GM23338 (cell line): ENCODE measurements at regions not wholly inside any gene's neighbourhood (a gene's known extent, or its start where the extent isn't known, plus 50 kb on each side); places are given as distances from the start of the nearest gene placed in this dataset.

ENCODE experiments used
- ATAC-seq: fragments of 200-7000 bp; cut with Tn5 transposase; 3 replicates; pipeline ENCODE4 v1.9.1; 2020
- DNase-seq: peaks from one replicate; pipeline ENCODE4 v3.0.0-alpha.2; 2015; ENCODE audit warnings: low spot score
- H2AFZ ChIP-seq: fragments of 200-600 bp; sonication (generic); 2 replicates; pipeline ENCODE4 v1.8.0; 2016; ENCODE audit warnings: antibody characterized with exemption, mild to moderate bottlenecking, moderate library complexity
- H3F3A ChIP-seq: fragments of 200-600 bp; sonication (generic); replicated peaks from 2 replicates; pipeline ENCODE4 v1.8.0; 2017; ENCODE audit warnings: antibody characterized with exemption, mixed run types, low read depth
- H3K27ac ChIP-seq: fragments of 200-600 bp; sonication (generic); 2 replicates; pipeline ENCODE4 v1.6.1; 2016; ENCODE audit warnings: low read depth
- H3K27me3 ChIP-seq: fragments of 200-600 bp; sonication (generic); 2 replicates; pipeline ENCODE4 v1.8.0; 2016; ENCODE audit warnings: mild to moderate bottlenecking, mixed run types, moderate library complexity; ENCODE audit not compliant: insufficient read depth
- H3K36me3 ChIP-seq: fragments of 200-600 bp; sonication (generic); 2 replicates; pipeline ENCODE4 v1.8.0; 2016; ENCODE audit warnings: mild to moderate bottlenecking; ENCODE audit not compliant: insufficient read depth
- H3K4me1 ChIP-seq: fragments of 200-600 bp; sonication (generic); 2 replicates; pipeline ENCODE4 v1.8.0; 2016; ENCODE audit warnings: mild to moderate bottlenecking, moderate library complexity; ENCODE audit not compliant: insufficient read depth
- H3K4me2 ChIP-seq: fragments of 200-600 bp; sonication (generic); 2 replicates; pipeline ENCODE4 v1.7.1; 2017; ENCODE audit warnings: mixed run types
- H3K4me3 ChIP-seq: fragments of 200-600 bp; sonication (generic); 2 replicates; pipeline ENCODE4 v1.6.1; 2016; ENCODE audit warnings: mixed run types
- H3K79me2 ChIP-seq: fragments of 200-600 bp; sonication (generic); replicated peaks from 2 replicates; pipeline ENCODE4 v1.8.0; 2017; ENCODE audit warnings: mild to moderate bottlenecking; ENCODE audit not compliant: insufficient read depth
- H3K9me2 ChIP-seq: fragments of 200-600 bp; sonication (generic); 2 replicates; pipeline ENCODE4 v1.8.0; 2017; ENCODE audit not compliant: insufficient read depth
- H4K20me1 ChIP-seq: fragments of 200-600 bp; sonication (generic); replicated peaks from 2 replicates; pipeline ENCODE4 v1.8.0; 2017; ENCODE audit warnings: mild to moderate bottlenecking; ENCODE audit not compliant: insufficient read depth
- H3K27ac Mint-ChIP-seq: 2 replicates; pipeline ENCODE4 v1.8.0; 2020; ENCODE audit warnings: inconsistent platforms, mild to moderate bottlenecking, moderate library complexity, mixed read lengths
- H3K27me3 Mint-ChIP-seq: 3 replicates; pipeline ENCODE4 v1.8.0; 2022; ENCODE audit warnings: low read depth, mild to moderate bottlenecking, moderate library complexity, mixed read lengths, inconsistent platforms; ENCODE audit not compliant: insufficient read depth, poor library complexity
- H3K36me3 Mint-ChIP-seq: 3 replicates; pipeline ENCODE4 v1.8.0; 2021; ENCODE audit warnings: low read depth, mild to moderate bottlenecking, inconsistent platforms, moderate library complexity, mixed read lengths
- H3K4me1 Mint-ChIP-seq: 3 replicates; pipeline ENCODE4 v1.8.0; 2020; ENCODE audit warnings: mild to moderate bottlenecking, inconsistent platforms, mixed read lengths
- H3K4me3 Mint-ChIP-seq: 3 replicates; pipeline ENCODE4 v1.8.0; 2021; ENCODE audit warnings: moderate library complexity, mild to moderate bottlenecking, inconsistent platforms, mixed read lengths
- H3K9me3 Mint-ChIP-seq: 3 replicates; pipeline ENCODE4 v1.8.0; 2020; ENCODE audit warnings: moderate library complexity, mild to moderate bottlenecking, inconsistent platforms, mixed read lengths
- CTCF ChIP-seq, 2 experiments: fragments of 200-600 bp in 1 of 2; sonication (generic) in 1 of 2; conservative IDR thresholded peaks; 2 replicates each; pipeline versions ENCODE4 v1.5.1 to v1.6.1; 2016 to 2017; ENCODE audit warnings: antibody characterized with exemption in 2 of 2, low read depth in 2 of 2, mild to moderate bottlenecking in 2 of 2, moderate library complexity in 1 of 2
- ETS1 ChIP-seq: IDR thresholded peaks from 2 replicates; pipeline ENCODE4 v1.6.1; 2016; ENCODE audit warnings: antibody characterized with exemption
- EZH2 ChIP-seq: fragments of 200-600 bp; sonication (generic); IDR thresholded peaks from one replicate; pipeline ENCODE4 v1.8.0; 2017; ENCODE audit warnings: antibody characterized with exemption, mild to moderate bottlenecking, low read depth; ENCODE audit not compliant: unreplicated experiment
- EZH2phosphoT487 ChIP-seq: fragments of 200-600 bp; sonication (generic); IDR thresholded peaks from one replicate; pipeline ENCODE4 v1.8.1; 2018; ENCODE audit warnings: antibody characterized with exemption; ENCODE audit not compliant: unreplicated experiment
- JUNB ChIP-seq: IDR thresholded peaks from one replicate; pipeline ENCODE4 v1.6.1; 2016; ENCODE audit warnings: antibody characterized with exemption; ENCODE audit not compliant: unreplicated experiment
- NANOG ChIP-seq: IDR thresholded peaks from 2 replicates; pipeline ENCODE4 v1.6.1; 2016; ENCODE audit warnings: antibody characterized with exemption, borderline replicate concordance
- REST ChIP-seq: IDR thresholded peaks from one replicate; pipeline ENCODE4 v1.6.1; 2018; ENCODE audit warnings: antibody characterized with exemption; ENCODE audit not compliant: unreplicated experiment
- STAT1 ChIP-seq: IDR thresholded peaks from one replicate; pipeline ENCODE4 v1.6.1; 2016; ENCODE audit warnings: antibody characterized with exemption; ENCODE audit not compliant: unreplicated experiment
- TF ChIP-seq, protein P1 (sequence below): fragments of 250-450 bp; sonication (Bioruptor Pico); IDR thresholded peaks from 2 replicates; pipeline ENCODE4 v1.5.0; 2020; ENCODE audit warnings: mild to moderate bottlenecking, moderate library complexity

GRCh38 chr11:95385577-95385976 is 154.6 kb upstream of the SESN3 start (continued):
- TF ChIP-seq CTCF (conservative IDR thresholded peaks at IDR 0.05; ENCODE audit: low read depth in 2 of 2) (no peak), EZH2 (no peak), REST (no peak), NANOG (no peak), EZH2phosphoT487 (no peak), STAT1 (no peak), JUNB (no peak)

GRCh38 chr11:95379479-95379878 is 148.5 kb upstream of the SESN3 start:
- Mint-ChIP-seq H3K9me3 (no peaks in the 10 kb centered on the region), H3K36me3 (no peaks in the 10 kb centered on the region), H3K27ac (no peak overlapping the region), H3K27me3 (peaks cover 2% of the 10 kb centered on the region), H3K4me1 (peaks cover 32% of the 10 kb centered on the region), H3K4me3 (no peak overlapping the region)
- Histone ChIP-seq H3K36me3 (no peaks in the 10 kb centered on the region), H3K79me2 (no peaks in the 10 kb centered on the region), H3K27me3 (no peaks in the 10 kb centered on the region), H3K4me2 (no peak overlapping the region), H4K20me1 (no peaks in the 10 kb centered on the region), H3K27ac (no peak overlapping the region), H3K4me3 (no peak overlapping the region), H3K4me1 (peaks cover 27% of the 10 kb centered on the region), H2AFZ (no peak overlapping the region), H3K9me2 (0 out of 2 replicates have a peak, but pooled peaks cover 4% of the 10 kb centered on the region), H3F3A (no peaks in the 10 kb centered on the region)
- DNase-seq (no peak), ATAC-seq (no peak)
- TF ChIP-seq JUNB: no peak
- TF ChIP-seq, protein P1, sequence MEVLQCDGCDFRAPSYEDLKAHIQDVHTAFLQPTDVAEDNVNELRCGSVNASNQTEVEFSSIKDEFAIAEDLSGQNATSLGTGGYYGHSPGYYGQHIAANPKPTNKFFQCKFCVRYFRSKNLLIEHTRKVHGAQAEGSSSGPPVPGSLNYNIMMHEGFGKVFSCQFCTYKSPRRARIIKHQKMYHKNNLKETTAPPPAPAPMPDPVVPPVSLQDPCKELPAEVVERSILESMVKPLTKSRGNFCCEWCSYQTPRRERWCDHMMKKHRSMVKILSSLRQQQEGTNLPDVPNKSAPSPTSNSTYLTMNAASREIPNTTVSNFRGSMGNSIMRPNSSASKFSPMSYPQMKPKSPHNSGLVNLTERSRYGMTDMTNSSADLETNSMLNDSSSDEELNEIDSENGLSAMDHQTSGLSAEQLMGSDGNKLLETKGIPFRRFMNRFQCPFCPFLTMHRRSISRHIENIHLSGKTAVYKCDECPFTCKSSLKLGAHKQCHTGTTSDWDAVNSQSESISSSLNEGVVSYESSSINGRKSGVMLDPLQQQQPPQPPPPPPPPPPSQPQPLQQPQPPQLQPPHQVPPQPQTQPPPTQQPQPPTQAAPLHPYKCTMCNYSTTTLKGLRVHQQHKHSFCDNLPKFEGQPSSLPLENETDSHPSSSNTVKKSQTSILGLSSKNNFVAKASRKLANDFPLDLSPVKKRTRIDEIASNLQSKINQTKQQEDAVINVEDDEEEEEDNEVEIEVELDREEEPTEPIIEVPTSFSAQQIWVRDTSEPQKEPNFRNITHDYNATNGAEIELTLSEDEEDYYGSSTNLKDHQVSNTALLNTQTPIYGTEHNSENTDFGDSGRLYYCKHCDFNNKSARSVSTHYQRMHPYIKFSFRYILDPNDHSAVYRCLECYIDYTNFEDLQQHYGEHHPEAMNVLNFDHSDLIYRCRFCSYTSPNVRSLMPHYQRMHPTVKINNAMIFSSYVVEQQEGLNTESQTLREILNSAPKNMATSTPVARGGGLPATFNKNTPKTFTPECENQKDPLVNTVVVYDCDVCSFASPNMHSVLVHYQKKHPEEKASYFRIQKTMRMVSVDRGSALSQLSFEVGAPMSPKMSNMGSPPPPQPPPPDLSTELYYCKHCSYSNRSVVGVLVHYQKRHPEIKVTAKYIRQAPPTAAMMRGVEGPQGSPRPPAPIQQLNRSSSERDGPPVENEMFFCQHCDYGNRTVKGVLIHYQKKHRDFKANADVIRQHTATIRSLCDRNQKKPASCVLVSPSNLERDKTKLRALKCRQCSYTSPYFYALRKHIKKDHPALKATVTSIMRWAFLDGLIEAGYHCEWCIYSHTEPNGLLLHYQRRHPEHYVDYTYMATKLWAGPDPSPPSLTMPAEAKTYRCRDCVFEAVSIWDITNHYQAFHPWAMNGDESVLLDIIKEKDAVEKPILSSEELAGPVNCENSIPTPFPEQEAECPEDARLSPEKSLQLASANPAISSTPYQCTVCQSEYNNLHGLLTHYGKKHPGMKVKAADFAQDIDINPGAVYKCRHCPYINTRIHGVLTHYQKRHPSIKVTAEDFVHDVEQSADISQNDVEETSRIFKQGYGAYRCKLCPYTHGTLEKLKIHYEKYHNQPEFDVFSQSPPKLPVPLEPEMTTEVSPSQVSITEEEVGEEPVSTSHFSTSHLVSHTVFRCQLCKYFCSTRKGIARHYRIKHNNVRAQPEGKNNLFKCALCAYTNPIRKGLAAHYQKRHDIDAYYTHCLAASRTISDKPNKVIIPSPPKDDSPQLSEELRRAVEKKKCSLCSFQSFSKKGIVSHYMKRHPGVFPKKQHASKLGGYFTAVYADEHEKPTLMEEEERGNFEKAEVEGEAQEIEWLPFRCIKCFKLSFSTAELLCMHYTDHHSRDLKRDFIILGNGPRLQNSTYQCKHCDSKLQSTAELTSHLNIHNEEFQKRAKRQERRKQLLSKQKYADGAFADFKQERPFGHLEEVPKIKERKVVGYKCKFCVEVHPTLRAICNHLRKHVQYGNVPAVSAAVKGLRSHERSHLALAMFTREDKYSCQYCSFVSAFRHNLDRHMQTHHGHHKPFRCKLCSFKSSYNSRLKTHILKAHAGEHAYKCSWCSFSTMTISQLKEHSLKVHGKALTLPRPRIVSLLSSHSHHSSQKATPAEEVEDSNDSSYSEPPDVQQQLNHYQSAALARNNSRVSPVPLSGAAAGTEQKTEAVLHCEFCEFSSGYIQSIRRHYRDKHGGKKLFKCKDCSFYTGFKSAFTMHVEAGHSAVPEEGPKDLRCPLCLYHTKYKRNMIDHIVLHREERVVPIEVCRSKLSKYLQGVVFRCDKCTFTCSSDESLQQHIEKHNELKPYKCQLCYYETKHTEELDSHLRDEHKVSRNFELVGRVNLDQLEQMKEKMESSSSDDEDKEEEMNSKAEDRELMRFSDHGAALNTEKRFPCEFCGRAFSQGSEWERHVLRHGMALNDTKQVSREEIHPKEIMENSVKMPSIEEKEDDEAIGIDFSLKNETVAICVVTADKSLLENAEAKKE: no peak
- TF ChIP-seq REST: no peak
- no peak for TF ChIP-seq ETS1
